ENCODE measurements at regions not wholly inside any gene's neighbourhood (a gene's known extent, or its start where the extent isn't known, plus 50 kb on each side); places are given as distances from the start of the nearest gene placed in this dataset.

DNA sequence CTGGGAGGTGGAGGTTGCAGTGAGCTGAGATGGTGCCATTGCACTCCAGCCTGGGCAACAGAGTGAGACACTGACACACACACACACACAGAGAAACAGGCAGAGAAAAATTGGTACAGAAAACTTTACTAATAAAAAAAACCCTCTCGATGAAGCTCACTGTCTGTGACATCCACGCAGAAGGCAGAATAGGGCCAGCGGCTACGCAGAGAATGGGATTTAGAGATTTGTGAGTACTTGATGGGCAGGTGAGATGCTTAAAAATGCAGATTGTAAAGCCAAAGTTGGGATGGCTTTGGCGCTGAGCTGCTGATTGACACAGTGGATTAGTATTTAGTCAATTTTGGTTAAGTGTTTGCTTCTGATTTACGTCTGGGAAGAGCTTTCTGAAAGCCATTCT is 561.1 kb downstream of the TBC1D22A start:
- no peak overlapping the region for H2AK9ac ChIP-seq (replicated peaks; ENCODE audit: low read depth, low read length, poor library complexity)
- no peak overlapping the region for H3K23ac ChIP-seq (ENCODE audit: low read depth, low read length)
- H3K4me3 ChIP-seq (ENCODE audit: insufficient read depth, low read depth, low read length): no peak overlapping the region
- H2AK5ac ChIP-seq (ENCODE audit: low read depth, low read length): no peak overlapping the region
- no peaks in the 10 kb centered on the region for H3K36me3 ChIP-seq (ENCODE audit: control insufficient read depth, insufficient read depth, low read length)
- POLR2A ChIA-PET (ENCODE audit: unreplicated experiment): no interaction called here
- no peak overlapping the region for H2AFZ ChIP-seq (replicated peaks; ENCODE audit: low read length, poor library complexity)
- H3K18ac ChIP-seq (ENCODE audit: low read depth, low read length): no peak overlapping the region
- intact Hi-C loops (cut with micrococcal nuclease): no loop called here
- H4K8ac ChIP-seq (ENCODE audit: low read depth in 2 of 2, low read length in 2 of 2): no peak overlapping the region
- H3K9ac ChIP-seq (ENCODE audit: low read depth, low read length): no peak overlapping the region
- no peak for TF ChIP-seq RCOR1 (IDR thresholded peaks at IDR 0.05; ENCODE audit: insufficient replicate concordance, low read length)
- TF ChIP-seq, protein P1, sequence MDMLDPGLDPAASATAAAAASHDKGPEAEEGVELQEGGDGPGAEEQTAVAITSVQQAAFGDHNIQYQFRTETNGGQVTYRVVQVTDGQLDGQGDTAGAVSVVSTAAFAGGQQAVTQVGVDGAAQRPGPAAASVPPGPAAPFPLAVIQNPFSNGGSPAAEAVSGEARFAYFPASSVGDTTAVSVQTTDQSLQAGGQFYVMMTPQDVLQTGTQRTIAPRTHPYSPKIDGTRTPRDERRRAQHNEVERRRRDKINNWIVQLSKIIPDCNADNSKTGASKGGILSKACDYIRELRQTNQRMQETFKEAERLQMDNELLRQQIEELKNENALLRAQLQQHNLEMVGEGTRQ (IDR thresholded peaks at IDR 0.05; ENCODE audit: low read depth, low read length): no peak
- TF ChIP-seq RFX5 (IDR thresholded peaks at IDR 0.05; ENCODE audit: low read depth, low read length): no peak
- no peak for TF ChIP-seq BHLHE40 (IDR thresholded peaks at IDR 0.05; ENCODE audit: low read depth, low read length)
- TF ChIP-seq CEBPB (IDR thresholded peaks at IDR 0.05; ENCODE audit: low read depth, low read length): no peak
- TF ChIP-seq FOS (IDR thresholded peaks at IDR 0.05; ENCODE audit: low read depth, low read length): no peak
- TF ChIP-seq, protein P2, sequence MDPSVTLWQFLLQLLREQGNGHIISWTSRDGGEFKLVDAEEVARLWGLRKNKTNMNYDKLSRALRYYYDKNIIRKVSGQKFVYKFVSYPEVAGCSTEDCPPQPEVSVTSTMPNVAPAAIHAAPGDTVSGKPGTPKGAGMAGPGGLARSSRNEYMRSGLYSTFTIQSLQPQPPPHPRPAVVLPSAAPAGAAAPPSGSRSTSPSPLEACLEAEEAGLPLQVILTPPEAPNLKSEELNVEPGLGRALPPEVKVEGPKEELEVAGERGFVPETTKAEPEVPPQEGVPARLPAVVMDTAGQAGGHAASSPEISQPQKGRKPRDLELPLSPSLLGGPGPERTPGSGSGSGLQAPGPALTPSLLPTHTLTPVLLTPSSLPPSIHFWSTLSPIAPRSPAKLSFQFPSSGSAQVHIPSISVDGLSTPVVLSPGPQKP (IDR thresholded peaks at IDR 0.05; ENCODE audit: borderline replicate concordance, low read depth, low read length): no peak
- no peak for TF ChIP-seq MXI1 (IDR thresholded peaks at IDR 0.05; ENCODE audit: borderline replicate concordance, low read depth, low read length)
- no peak for TF ChIP-seq CTCF (conservative IDR thresholded peaks at IDR 0.05; ENCODE audit: low read depth, low read length)
- no peak overlapping the region for H2BK20ac ChIP-seq (ENCODE audit: low read depth, low read length)
- no peak for ATAC-seq (ENCODE audit: low read depth)
- H4K91ac ChIP-seq (ENCODE audit: insufficient read depth, low read depth, low read length): no peak overlapping the region
- H3K9me1 ChIP-seq (ENCODE audit: insufficient read depth, low read length): no peaks in the 10 kb centered on the region
- H3K27ac ChIP-seq (ENCODE audit: insufficient read depth, low read length): no peak overlapping the region
- dilution Hi-C loops (cut with HindIII; ENCODE audit: low sequenced_read_pairs, unreplicated experiment): no loop called here
- H3K4me2 ChIP-seq (ENCODE audit: low read depth, low read length): no peak overlapping the region
- H3K79me1 ChIP-seq (ENCODE audit: low read depth in 1 of 2, low read length in 2 of 2): no peaks in the 10 kb centered on the region
- H3K56ac ChIP-seq (ENCODE audit: extremely low read depth, insufficient read depth, low read length): no peak overlapping the region
- no peak for DNase-seq
- 77% methylated on average over 4 of the region's 6 CpGs; no CpG with 5 or more reads in 1 of the 2 experiments for WGBS, 2 experiments (ENCODE audit: extremely low coverage in 2 of 2, insufficient read length in 1 of 2)
- H2BK120ac ChIP-seq (ENCODE audit: low read depth, low read length): no peak overlapping the region
- H3K14ac ChIP-seq (replicated peaks; ENCODE audit: low read depth, low read length): no peak overlapping the region
- in situ Hi-C loops (cut with MboI; ENCODE audit: low sequenced_read_pairs): no loop called here
- H3K4me1 ChIP-seq (ENCODE audit: control insufficient read depth, insufficient read depth, low read length): no peaks in the 10 kb centered on the region
- CTCF ChIA-PET: interaction anchor here (0.6 kb wide), 1 partner anchor 574 kb away, joined by 3 read pairs; no protein-coding TSS in a partner anchor
- H3K9me3 ChIP-seq (ENCODE audit: control insufficient read depth, insufficient read depth, low read length): peaks cover 2% of the 10 kb centered on the region
- no peak overlapping the region for H2BK5ac ChIP-seq (ENCODE audit: low read depth, low read length, poor library complexity, severe bottlenecking)
- no peak overlapping the region for H3K4ac ChIP-seq (ENCODE audit: low read depth, low read length)
- peaks cover 2% of the 10 kb centered on the region; the same call in 1 of the 2 replicates for H3K27me3 ChIP-seq (ENCODE audit: control insufficient read depth, insufficient read depth, low read length)
- H4K5ac ChIP-seq (ENCODE audit: low read depth, low read length): no peak overlapping the region
- no TSS peak for BruUV-seq (replicated peaks)
- H2BK15ac ChIP-seq (ENCODE audit: low read depth, low read length): no peak overlapping the region
- no peaks in the 10 kb centered on the region for H4K20me1 ChIP-seq (ENCODE audit: insufficient read depth, low read length)

All from IMR-90 (cell line).